ENCODE measurements at regions not wholly inside any gene's neighbourhood (a gene's known extent, or its start where the extent isn't known, plus 50 kb on each side); places are given as distances from the start of the nearest gene placed in this dataset.

- TF ChIP-seq CTCF (IDR thresholded peaks at IDR 0.05; ENCODE audit: unreplicated experiment), result no peak
- no TSS peak for BruUV-seq (replicated peaks)
- Mint-ChIP-seq H3K27me3 (ENCODE audit: insufficient read depth, unreplicated experiment) (no peaks in the 10 kb centered on the region), H3K9me3 (ENCODE audit: unreplicated experiment) (peaks cover 12% of the 10 kb centered on the region), H3K36me3 (ENCODE audit: insufficient read depth, unreplicated experiment) (no peaks in the 10 kb centered on the region), H3K27ac (ENCODE audit: low read depth, unreplicated experiment) (no peak overlapping the region), H3K4me1 (ENCODE audit: insufficient read depth, unreplicated experiment) (peaks cover 7% of the 10 kb centered on the region), H3K4me3 (ENCODE audit: unreplicated experiment) (no peak overlapping the region)
- peak; percentile 8 for DNase-seq (ENCODE audit: unreplicated experiment)
- ChIA-PET CTCF (no interaction called here), POLR2A (no interaction called here)
- intact Hi-C loops (cut with micrococcal nuclease), result no loop called here
Observed at GRCh38 chr13:36764957-36765356, 54.1 kb upstream of the RFXAP start.

- no peaks in the 10 kb centered on the region for H3K36me3 Mint-ChIP-seq (ENCODE audit: insufficient read depth, unreplicated experiment)
- H3K27me3 Mint-ChIP-seq (ENCODE audit: insufficient read depth, unreplicated experiment), result no peaks in the 10 kb centered on the region
- CTCF ChIA-PET, result interaction anchor here (0.6 kb wide), 1 partner anchor 69 kb away, joined by 3 read pairs; no protein-coding TSS in a partner anchor
- H3K4me3 Mint-ChIP-seq (ENCODE audit: unreplicated experiment), result no peak overlapping the region
- intact Hi-C loops (cut with micrococcal nuclease), result no loop called here
- DNase-seq (ENCODE audit: unreplicated experiment), result peak; percentile 82
- peaks cover 12% of the 10 kb centered on the region for H3K9me3 Mint-ChIP-seq (ENCODE audit: unreplicated experiment)
- no peak for TF ChIP-seq CTCF (IDR thresholded peaks at IDR 0.05; ENCODE audit: unreplicated experiment)
- POLR2A ChIA-PET, result interaction anchor here (0.6 to 0.7 kb wide), 4 partner anchors 30 to 1706 kb away, joined by 3 to 6 read pairs (median 3); no protein-coding TSS in a partner anchor
- BruUV-seq (replicated peaks), result no TSS peak
- H3K27ac Mint-ChIP-seq (ENCODE audit: low read depth, unreplicated experiment), result no peak overlapping the region
- peaks cover 7% of the 10 kb centered on the region for H3K4me1 Mint-ChIP-seq (ENCODE audit: insufficient read depth, unreplicated experiment)
Observed at GRCh38 chr13:36766295-36766694, 52.7 kb upstream of the RFXAP start.

GRCh38 chr13:36767276-36767675, 51.7 kb upstream of the RFXAP start:
- Mint-ChIP-seq H3K4me3 (ENCODE audit: unreplicated experiment) (no peak overlapping the region), H3K36me3 (ENCODE audit: insufficient read depth, unreplicated experiment) (no peaks in the 10 kb centered on the region), H3K27ac (ENCODE audit: low read depth, unreplicated experiment) (no peak overlapping the region), H3K27me3 (ENCODE audit: insufficient read depth, unreplicated experiment) (no peaks in the 10 kb centered on the region), H3K9me3 (ENCODE audit: unreplicated experiment) (peaks cover 12% of the 10 kb centered on the region), H3K4me1 (ENCODE audit: insufficient read depth, unreplicated experiment) (peaks cover 7% of the 10 kb centered on the region)
- intact Hi-C loops (cut with micrococcal nuclease), result no loop called here
- no TSS peak for BruUV-seq (replicated peaks)
- ChIA-PET CTCF (interaction anchor here (0.5 kb wide), 1 partner anchor 274 kb away, joined by 3 read pairs; no protein-coding TSS in a partner anchor), POLR2A (no interaction called here)
- DNase-seq (ENCODE audit: unreplicated experiment), result no peak
- no peak for TF ChIP-seq CTCF (IDR thresholded peaks at IDR 0.05; ENCODE audit: unreplicated experiment)

- POLR2A ChIA-PET, result no interaction called here
Observed at GRCh38 chr13:36769126-36769525, 49.9 kb upstream of the RFXAP start.

More at GRCh38 chr13:36769126-36769525, 49.9 kb upstream of the RFXAP start:
- intact Hi-C loops (cut with micrococcal nuclease), result no loop called here
- peaks cover 7% of the 10 kb centered on the region for H3K4me1 Mint-ChIP-seq (ENCODE audit: insufficient read depth, unreplicated experiment)
- H3K27me3 Mint-ChIP-seq (ENCODE audit: insufficient read depth, unreplicated experiment), result no peaks in the 10 kb centered on the region
- BruUV-seq (replicated peaks), result no TSS peak
- H3K4me3 Mint-ChIP-seq (ENCODE audit: unreplicated experiment), result no peak overlapping the region
- CTCF ChIA-PET, result interaction anchor here (1.4 kb wide), 1 partner anchor 316 kb away, joined by 7 read pairs; no protein-coding TSS in a partner anchor
- no peaks in the 10 kb centered on the region for H3K36me3 Mint-ChIP-seq (ENCODE audit: insufficient read depth, unreplicated experiment)
- peaks cover 12% of the 10 kb centered on the region for H3K9me3 Mint-ChIP-seq (ENCODE audit: unreplicated experiment)
- no peak for DNase-seq (ENCODE audit: unreplicated experiment)
- TF ChIP-seq CTCF (IDR thresholded peaks at IDR 0.05; ENCODE audit: unreplicated experiment), result no peak
- no peak overlapping the region for H3K27ac Mint-ChIP-seq (ENCODE audit: low read depth, unreplicated experiment)
